Keratinocyte (primary cell): ENCODE measurements at regions not wholly inside any gene's neighbourhood (a gene's known extent, or its start where the extent isn't known, plus 50 kb on each side); places are given as distances from the start of the nearest gene placed in this dataset.

Experiments
- EZH2 ChIP-seq: IDR thresholded peaks from one replicate; pipeline ENCODE4 v1.6.1; 2012; ENCODE audit warnings: inconsistent platforms, mild to moderate bottlenecking, low read length, moderate library complexity
- TF ChIP-seq, protein P1 (sequence below), 3 experiments: IDR thresholded peaks in 1 of 3; conservative IDR thresholded peaks in 1 of 3; optimal IDR thresholded peaks in 1 of 3; 2 replicates in 2 of 3; 3 replicates in 1 of 3; pipeline versions ENCODE3 to v1.5.1; 2011; ENCODE audit warnings: low read length in 3 of 3, mild to moderate bottlenecking in 3 of 3, moderate library complexity in 2 of 3, control low read depth in 1 of 3, inconsistent platforms in 1 of 3; ENCODE audit not compliant: insufficient read depth in 2 of 3; ENCODE audit errors: extremely low read depth in 1 of 3

DNA sequence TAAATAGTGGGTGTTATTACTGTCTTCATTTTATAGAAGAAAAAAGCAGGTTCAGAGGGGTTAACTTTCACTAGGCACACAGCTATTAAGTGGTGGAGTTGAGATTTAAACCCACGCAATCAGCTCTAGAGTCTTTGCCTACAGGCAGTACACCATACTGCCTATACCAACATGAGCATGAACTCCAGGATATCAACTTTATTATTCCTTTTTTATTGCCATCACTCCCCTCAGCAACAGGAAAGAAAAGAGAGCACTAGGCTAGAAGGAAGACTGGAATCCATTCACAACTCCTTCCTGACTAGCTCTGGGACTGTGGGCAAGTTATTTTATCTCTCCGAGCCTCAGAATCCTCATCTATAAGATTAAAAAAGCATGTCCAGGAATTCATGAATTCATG, 58.7 kb upstream of the FSHB start:
- TF ChIP-seq, protein P1, sequence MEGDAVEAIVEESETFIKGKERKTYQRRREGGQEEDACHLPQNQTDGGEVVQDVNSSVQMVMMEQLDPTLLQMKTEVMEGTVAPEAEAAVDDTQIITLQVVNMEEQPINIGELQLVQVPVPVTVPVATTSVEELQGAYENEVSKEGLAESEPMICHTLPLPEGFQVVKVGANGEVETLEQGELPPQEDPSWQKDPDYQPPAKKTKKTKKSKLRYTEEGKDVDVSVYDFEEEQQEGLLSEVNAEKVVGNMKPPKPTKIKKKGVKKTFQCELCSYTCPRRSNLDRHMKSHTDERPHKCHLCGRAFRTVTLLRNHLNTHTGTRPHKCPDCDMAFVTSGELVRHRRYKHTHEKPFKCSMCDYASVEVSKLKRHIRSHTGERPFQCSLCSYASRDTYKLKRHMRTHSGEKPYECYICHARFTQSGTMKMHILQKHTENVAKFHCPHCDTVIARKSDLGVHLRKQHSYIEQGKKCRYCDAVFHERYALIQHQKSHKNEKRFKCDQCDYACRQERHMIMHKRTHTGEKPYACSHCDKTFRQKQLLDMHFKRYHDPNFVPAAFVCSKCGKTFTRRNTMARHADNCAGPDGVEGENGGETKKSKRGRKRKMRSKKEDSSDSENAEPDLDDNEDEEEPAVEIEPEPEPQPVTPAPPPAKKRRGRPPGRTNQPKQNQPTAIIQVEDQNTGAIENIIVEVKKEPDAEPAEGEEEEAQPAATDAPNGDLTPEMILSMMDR (optimal IDR thresholded peaks at IDR 0.05 in 1 of 3, IDR thresholded peaks at IDR 0.05 in 1 of 3, conservative IDR thresholded peaks at IDR 0.05 in 1 of 3; ENCODE audit: extremely low read depth in 1 of 3, insufficient read depth in 2 of 3, low read length in 3 of 3) = no peak
- no peak for TF ChIP-seq EZH2
